ENCODE measurements at regions not wholly inside any gene's neighbourhood (a gene's known extent, or its start where the extent isn't known, plus 50 kb on each side); places are given as distances from the start of the nearest gene placed in this dataset.

- no peak overlapping the region for H3K27ac ChIP-seq
- H3K9me3 ChIP-seq, result no peaks in the 10 kb centered on the region
- H3K4me1 ChIP-seq, result no peaks in the 10 kb centered on the region
- no peak for DNase-seq (ENCODE audit: low spot score)
- TF ChIP-seq CTCF (IDR thresholded peaks at IDR 0.05), result no peak
- H3K4me3 ChIP-seq, result no peak overlapping the region
- H3K27me3 ChIP-seq, result no peaks in the 10 kb centered on the region
- no peaks in the 10 kb centered on the region for H3K36me3 ChIP-seq
These were observed 150.5 kb upstream of the MIR17HG start for GRCh38 chr13:91196958-91197357.

GRCh38 chr13:91199866-91200265 lies 147.6 kb upstream of the MIR17HG start:
- Histone ChIP-seq H3K4me1 (no peaks in the 10 kb centered on the region), H3K4me3 (no peak overlapping the region), H3K27me3 (no peaks in the 10 kb centered on the region), H3K36me3 (no peaks in the 10 kb centered on the region), H3K9me3 (no peaks in the 10 kb centered on the region), H3K27ac (no peak overlapping the region)
- DNase-seq (ENCODE audit: low spot score), result no peak
- TF ChIP-seq CTCF (IDR thresholded peaks at IDR 0.05), result no peak

- DNase-seq (ENCODE audit: low spot score), result no peak
- Histone ChIP-seq H3K36me3 (no peaks in the 10 kb centered on the region), H3K9me3 (no peaks in the 10 kb centered on the region), H3K4me1 (no peaks in the 10 kb centered on the region), H3K27me3 (no peaks in the 10 kb centered on the region), H3K27ac (no peak overlapping the region), H3K4me3 (no peak overlapping the region)
- TF ChIP-seq CTCF (IDR thresholded peaks at IDR 0.05), result no peak
These were observed 147.0 kb upstream of the MIR17HG start for GRCh38 chr13:91200486-91200885.

- H3K27me3 ChIP-seq, result no peaks in the 10 kb centered on the region
- no peak for TF ChIP-seq CTCF (IDR thresholded peaks at IDR 0.05)
- no peak overlapping the region for H3K4me3 ChIP-seq
- H3K36me3 ChIP-seq, result no peaks in the 10 kb centered on the region
- H3K9me3 ChIP-seq, result no peaks in the 10 kb centered on the region
- DNase-seq (ENCODE audit: low spot score), result no peak
- H3K27ac ChIP-seq, result no peak overlapping the region
- H3K4me1 ChIP-seq, result no peaks in the 10 kb centered on the region
These were observed 144.1 kb upstream of the MIR17HG start for GRCh38 chr13:91203430-91203829.

- Histone ChIP-seq H3K27me3 (no peaks in the 10 kb centered on the region), H3K36me3 (no peaks in the 10 kb centered on the region), H3K9me3 (no peaks in the 10 kb centered on the region), H3K4me1 (no peaks in the 10 kb centered on the region), H3K4me3 (no peak overlapping the region), H3K27ac (no peak overlapping the region)
- DNase-seq (ENCODE audit: low spot score), result no peak
- TF ChIP-seq CTCF (IDR thresholded peaks at IDR 0.05), result no peak
These were observed 140.2 kb upstream of the MIR17HG start for GRCh38 chr13:91207261-91207660.

GRCh38 chr13:91211510-91211909 lies 136.0 kb upstream of the MIR17HG start:
- Histone ChIP-seq H3K36me3 (no peaks in the 10 kb centered on the region), H3K9me3 (no peaks in the 10 kb centered on the region), H3K27me3 (no peaks in the 10 kb centered on the region), H3K4me1 (no peaks in the 10 kb centered on the region), H3K27ac (no peak overlapping the region), H3K4me3 (no peak overlapping the region)
- no peak for DNase-seq (ENCODE audit: low spot score)
- no peak for TF ChIP-seq CTCF (IDR thresholded peaks at IDR 0.05)

Data from right atrium auricular region (tissue), 2 donors.